ENCODE measurements at regions not wholly inside any gene's neighbourhood (a gene's known extent, or its start where the extent isn't known, plus 50 kb on each side); places are given as distances from the start of the nearest gene placed in this dataset.

GRCh38 chr12:89878950-89879349, 170.3 kb upstream of the ATP2B1 start:
- TF ChIP-seq CTCF (IDR thresholded peaks at IDR 0.05) = no peak
- no peaks in the 10 kb centered on the region for H3K9me3 ChIP-seq
- no peak overlapping the region for H3K27ac ChIP-seq
- H3K4me1 ChIP-seq = no peaks in the 10 kb centered on the region
- intact Hi-C loops (cut with DNase I) = no loop called here
- DNase-seq = no peak
- H3K36me3 ChIP-seq = no peaks in the 10 kb centered on the region
- H3K4me3 ChIP-seq = no peak overlapping the region
- no peak overlapping the region for H3K9ac ChIP-seq (ENCODE audit: low read depth in 2 of 2, low read length in 2 of 2)
- no peaks in the 10 kb centered on the region for H3K27me3 ChIP-seq

- DNase-seq = no peak
- Histone ChIP-seq H3K36me3 (no peaks in the 10 kb centered on the region), H3K4me3 (no peak overlapping the region), H3K4me1 (no peaks in the 10 kb centered on the region), H3K27me3 (no peaks in the 10 kb centered on the region), H3K9ac (ENCODE audit: low read depth in 2 of 2, low read length in 2 of 2) (no peak overlapping the region), H3K27ac (no peak overlapping the region), H3K9me3 (no peaks in the 10 kb centered on the region)
- intact Hi-C loops (cut with DNase I) = no loop called here
- no peak for TF ChIP-seq CTCF (IDR thresholded peaks at IDR 0.05)
Observed at GRCh38 chr12:89878327-89878726, 169.7 kb upstream of the ATP2B1 start.

GRCh38 chr12:89877671-89878070, 169.0 kb upstream of the ATP2B1 start:
- intact Hi-C loops (cut with DNase I) = no loop called here
- Histone ChIP-seq H3K9me3 (no peaks in the 10 kb centered on the region), H3K27ac (no peak overlapping the region), H3K4me1 (no peaks in the 10 kb centered on the region), H3K4me3 (no peak overlapping the region), H3K36me3 (no peaks in the 10 kb centered on the region), H3K9ac (ENCODE audit: low read depth in 2 of 2, low read length in 2 of 2) (no peak overlapping the region), H3K27me3 (no peaks in the 10 kb centered on the region)
- no peak for TF ChIP-seq CTCF (IDR thresholded peaks at IDR 0.05)
- DNase-seq = no peak

- H3K9me3 ChIP-seq = no peaks in the 10 kb centered on the region
- no peaks in the 10 kb centered on the region for H3K4me1 ChIP-seq
- no peak overlapping the region for H3K4me3 ChIP-seq
- no peaks in the 10 kb centered on the region for H3K36me3 ChIP-seq
- H3K9ac ChIP-seq (ENCODE audit: low read depth in 2 of 2, low read length in 2 of 2) = no peak overlapping the region
- H3K27ac ChIP-seq = no peak overlapping the region
- no peak for DNase-seq
- intact Hi-C loops (cut with DNase I) = no loop called here
- TF ChIP-seq CTCF (IDR thresholded peaks at IDR 0.05) = no peak
- no peaks in the 10 kb centered on the region for H3K27me3 ChIP-seq
Observed at GRCh38 chr12:89877136-89877535, 168.5 kb upstream of the ATP2B1 start.

GRCh38 chr12:89875809-89876208, 167.2 kb upstream of the ATP2B1 start:
- intact Hi-C loops (cut with DNase I) = no loop called here
- Histone ChIP-seq H3K27me3 (no peaks in the 10 kb centered on the region), H3K9ac (ENCODE audit: low read depth in 2 of 2, low read length in 2 of 2) (no peak overlapping the region), H3K4me1 (no peaks in the 10 kb centered on the region), H3K36me3 (no peaks in the 10 kb centered on the region), H3K27ac (no peak overlapping the region), H3K4me3 (no peak overlapping the region), H3K9me3 (no peaks in the 10 kb centered on the region)
- no peak for TF ChIP-seq CTCF (IDR thresholded peaks at IDR 0.05)
- no peak for DNase-seq

- TF ChIP-seq CTCF (IDR thresholded peaks at IDR 0.05) = no peak
- DNase-seq = no peak
- H3K9me3 ChIP-seq = no peaks in the 10 kb centered on the region
- intact Hi-C loops (cut with DNase I) = no loop called here
- H3K27me3 ChIP-seq = no peaks in the 10 kb centered on the region
- no peak overlapping the region for H3K9ac ChIP-seq (ENCODE audit: low read depth in 2 of 2, low read length in 2 of 2)
- no peak overlapping the region for H3K27ac ChIP-seq
- H3K4me3 ChIP-seq = no peak overlapping the region
- no peaks in the 10 kb centered on the region for H3K36me3 ChIP-seq
- H3K4me1 ChIP-seq = no peaks in the 10 kb centered on the region
Observed at GRCh38 chr12:89875225-89875624, 166.6 kb upstream of the ATP2B1 start.

Measured in colonic mucosa (tissue), 4 donors.